GM18505 (cell line): ENCODE measurements at regions not wholly inside any gene's neighbourhood (a gene's known extent, or its start where the extent isn't known, plus 50 kb on each side); places are given as distances from the start of the nearest gene placed in this dataset.

Experiments used
- ATAC-seq: cut with Tn5 transposase; IDR thresholded peaks from one replicate; pipeline ENCODE4 v1.9.1; 2021; ENCODE audit not compliant: unreplicated experiment
- POLR2A ChIP-seq: IDR thresholded peaks from 4 replicates; pipeline ENCODE4 v1.6.1; 2011; ENCODE audit warnings: borderline replicate concordance; ENCODE audit not compliant: insufficient read depth, insufficient read length; ENCODE audit errors: extremely low read depth

DNA sequence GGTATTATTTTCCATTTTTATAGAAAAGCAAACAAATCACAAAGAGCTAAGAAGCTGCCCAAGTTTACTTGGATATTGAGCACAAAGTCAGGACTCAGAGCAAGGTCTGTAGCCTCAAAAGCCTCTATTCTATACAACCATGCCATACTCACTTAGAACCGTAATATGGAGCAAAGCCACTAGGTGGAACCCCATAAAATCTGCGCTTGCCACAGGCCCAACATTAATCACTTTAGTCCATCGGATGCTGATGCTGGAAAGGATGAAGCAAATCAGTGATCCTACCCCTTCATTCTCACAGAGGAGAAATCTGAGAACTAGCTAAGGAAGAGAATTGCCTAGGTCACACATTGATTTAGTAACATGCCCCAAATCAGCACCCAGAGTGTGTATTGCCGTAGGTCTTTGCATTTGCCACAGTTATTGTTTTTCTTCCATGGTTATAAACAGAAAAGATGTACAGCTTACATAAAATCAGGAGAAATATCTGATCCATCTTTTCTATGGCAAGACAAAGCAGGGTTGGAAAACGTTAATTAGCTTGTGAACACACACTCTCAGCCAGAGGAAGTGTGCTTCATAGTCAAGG, 56.7 kb upstream of the RAB38 start:
- ATAC-seq: peak; percentile 96
- TF ChIP-seq POLR2A: no peak

DNA sequence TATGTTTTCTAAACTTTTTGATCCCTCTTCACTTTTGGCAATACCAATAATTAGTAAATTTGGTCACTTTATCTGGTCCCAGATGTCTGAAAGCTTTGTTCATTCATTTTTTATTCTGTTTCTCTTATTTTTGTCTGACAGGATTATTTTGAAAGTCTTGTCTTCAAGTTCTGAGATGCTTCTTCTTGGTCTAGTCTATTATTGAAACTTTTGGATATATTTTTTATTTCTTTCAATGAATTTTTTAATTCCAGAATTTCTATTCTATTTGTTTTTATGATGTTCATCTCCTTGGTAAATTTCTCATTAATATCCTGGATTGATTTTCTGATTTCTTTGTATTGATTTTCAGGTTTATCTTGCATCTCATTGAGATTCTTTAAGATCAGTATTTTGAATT, 54.1 kb upstream of the RAB38 start:
- no peak for ATAC-seq
- TF ChIP-seq POLR2A: no peak
